ENCODE measurements at regions not wholly inside any gene's neighbourhood (a gene's known extent, or its start where the extent isn't known, plus 50 kb on each side); places are given as distances from the start of the nearest gene placed in this dataset.

- no peak for DNase-seq (ENCODE audit: extremely low read depth, low read depth)
- no peak for TF ChIP-seq CTCF (IDR thresholded peaks at IDR 0.05; ENCODE audit: low read depth, low read length)
Observed at GRCh38 chr13:31514932-31515331, 224.4 kb upstream of the RXFP2 start.

GRCh38 chr13:31515427-31515826 is 223.9 kb upstream of the RXFP2 start:
- no peak for DNase-seq (ENCODE audit: extremely low read depth, low read depth)
- TF ChIP-seq CTCF (IDR thresholded peaks at IDR 0.05; ENCODE audit: low read depth, low read length) = no peak

GRCh38 chr13:31517599-31517998 is 221.7 kb upstream of the RXFP2 start:
- TF ChIP-seq CTCF (IDR thresholded peaks at IDR 0.05; ENCODE audit: low read depth, low read length) = no peak
- DNase-seq (ENCODE audit: extremely low read depth, low read depth) = no peak

- DNase-seq (ENCODE audit: extremely low read depth, low read depth) = peak; percentile 49
- no peak for TF ChIP-seq CTCF (IDR thresholded peaks at IDR 0.05; ENCODE audit: low read depth, low read length)
Observed at GRCh38 chr13:31518645-31519044, 220.7 kb upstream of the RXFP2 start.

- no peak for DNase-seq (ENCODE audit: extremely low read depth, low read depth)
- no peak for TF ChIP-seq CTCF (IDR thresholded peaks at IDR 0.05; ENCODE audit: low read depth, low read length)
Observed at GRCh38 chr13:31521435-31521834, 217.9 kb upstream of the RXFP2 start.

- no peak for TF ChIP-seq CTCF (IDR thresholded peaks at IDR 0.05; ENCODE audit: low read depth, low read length)
- DNase-seq (ENCODE audit: extremely low read depth, low read depth) = no peak
Observed at GRCh38 chr13:31522396-31522795, 216.9 kb upstream of the RXFP2 start.

GRCh38 chr13:31528176-31528575 is 211.2 kb upstream of the RXFP2 start:
- no peak for DNase-seq (ENCODE audit: extremely low read depth, low read depth)
- TF ChIP-seq CTCF (IDR thresholded peaks at IDR 0.05; ENCODE audit: low read depth, low read length) = no peak

All from AG09319 (cell line).